PFSK-1 (cell line): ENCODE measurements at regions not wholly inside any gene's neighbourhood (a gene's known extent, or its start where the extent isn't known, plus 50 kb on each side); places are given as distances from the start of the nearest gene placed in this dataset.

Experiments
- FOXP2 ChIP-seq: optimal IDR thresholded peaks from 2 replicates; pipeline ENCODE3; 2011; ENCODE audit warnings: borderline replicate concordance, control low read depth, inconsistent platforms; ENCODE audit not compliant: insufficient read depth; ENCODE audit errors: extremely low read length, extremely low read depth
- POLR2AphosphoS5 ChIP-seq: IDR thresholded peaks from 2 replicates; pipeline ENCODE4 v1.6.1; 2012; ENCODE audit warnings: low read depth, mild to moderate bottlenecking, control low read depth, low read length, moderate library complexity
- REST ChIP-seq, 2 experiments: IDR thresholded peaks; 2 replicates each; pipeline versions ENCODE4 v1.6.1 to v1.8.0; 2011 to 2012; ENCODE audit warnings: low read depth in 2 of 2, low read length in 2 of 2, control low read depth in 1 of 2, inconsistent platforms in 1 of 2, mild to moderate bottlenecking in 1 of 2, moderate library complexity in 1 of 2; ENCODE audit not compliant: insufficient read depth in 1 of 2
- SIN3A ChIP-seq: IDR thresholded peaks from 2 replicates; pipeline ENCODE4 v1.6.1; 2012; ENCODE audit warnings: mild to moderate bottlenecking, low read length, moderate library complexity, borderline replicate concordance; ENCODE audit not compliant: insufficient read depth
- TAF1 ChIP-seq: IDR thresholded peaks from 2 replicates; pipeline ENCODE4 v1.6.1; 2012; ENCODE audit warnings: low read length, control low read depth, borderline replicate concordance; ENCODE audit not compliant: insufficient read depth

DNA sequence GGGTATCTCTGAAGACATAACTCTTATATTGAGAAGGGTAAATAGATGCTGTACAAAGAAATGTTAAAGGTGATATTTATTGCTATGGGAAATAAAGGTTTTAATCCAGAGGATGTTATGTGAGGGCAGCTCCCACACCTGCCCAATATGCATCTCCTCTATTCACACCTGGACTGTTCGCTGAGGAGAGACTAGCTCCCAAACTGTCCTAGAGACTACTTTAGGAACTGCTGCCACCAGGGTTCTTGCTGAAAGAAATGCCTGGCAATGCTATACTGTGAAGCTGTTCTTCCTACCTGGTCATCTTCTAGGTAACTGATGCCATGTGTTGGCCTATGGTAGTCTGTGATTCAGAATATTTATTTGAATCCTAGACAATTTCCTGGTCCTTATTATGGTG, 1421.5 kb upstream of the SPRY2 start:
- no peak for TF ChIP-seq POLR2AphosphoS5
- TF ChIP-seq SIN3A: no peak
- no peak for TF ChIP-seq FOXP2
- TF ChIP-seq TAF1: no peak
- TF ChIP-seq REST (IDR thresholded peaks at IDR 0.05; ENCODE audit: insufficient read depth in 1 of 2, low read depth in 2 of 2, low read length in 2 of 2): no peak

DNA sequence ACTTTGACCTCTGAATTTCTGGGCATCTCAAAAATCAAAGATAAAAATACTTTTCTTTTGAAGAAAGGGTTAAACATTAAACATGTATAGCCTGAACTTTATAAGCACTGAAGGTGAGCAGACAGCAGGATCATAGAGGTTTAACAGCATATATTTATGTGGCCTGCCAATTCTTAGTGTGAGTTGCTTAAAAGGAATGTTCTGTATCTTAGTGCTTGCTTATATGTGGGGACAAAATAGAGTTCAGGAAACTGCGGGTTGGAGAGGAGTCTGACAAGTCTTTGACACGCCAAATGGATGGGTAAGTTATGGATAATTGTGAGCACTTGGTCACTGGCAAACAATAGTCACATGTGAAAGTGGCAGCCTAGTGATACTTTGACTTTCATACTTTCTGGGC, 1419.4 kb upstream of the SPRY2 start:
- TF ChIP-seq TAF1 (no peak), POLR2AphosphoS5 (no peak), SIN3A (no peak), REST (IDR thresholded peaks at IDR 0.05; ENCODE audit: insufficient read depth in 1 of 2, low read depth in 2 of 2, low read length in 2 of 2) (no peak), FOXP2 (no peak)

DNA sequence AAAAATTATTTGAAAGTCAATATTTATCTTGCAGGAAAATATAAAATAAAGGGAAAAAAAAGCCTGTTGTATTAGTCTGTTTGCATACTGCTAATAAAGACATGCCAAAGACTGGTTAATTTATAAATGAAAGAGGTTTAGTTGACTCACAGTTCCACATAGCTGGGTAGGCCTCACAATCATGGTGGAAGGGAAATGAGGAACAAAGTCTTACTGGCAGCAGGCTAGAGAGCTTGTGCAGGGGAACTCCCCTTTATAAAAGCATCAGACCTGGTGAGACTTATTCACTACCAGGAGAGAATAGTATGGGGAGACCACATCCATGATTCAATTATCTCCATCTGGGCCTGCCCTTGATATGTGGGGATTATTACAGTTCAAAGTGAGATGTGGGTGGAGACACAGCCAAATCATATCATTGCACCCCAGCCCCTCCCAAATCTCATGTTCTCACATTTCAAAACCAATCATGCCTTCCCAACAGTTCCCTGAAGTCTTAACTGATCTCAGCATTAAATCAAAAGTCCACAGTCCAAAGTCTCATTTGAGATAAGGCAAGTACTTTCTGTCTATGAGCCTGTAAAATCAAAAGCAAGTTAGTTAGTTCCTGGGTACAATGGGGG, 1416.5 kb upstream of the SPRY2 start:
- TF ChIP-seq REST (IDR thresholded peaks at IDR 0.05; ENCODE audit: insufficient read depth in 1 of 2, low read depth in 2 of 2, low read length in 2 of 2) (no peak), POLR2AphosphoS5 (no peak), TAF1 (no peak), FOXP2 (no peak), SIN3A (no peak)

DNA sequence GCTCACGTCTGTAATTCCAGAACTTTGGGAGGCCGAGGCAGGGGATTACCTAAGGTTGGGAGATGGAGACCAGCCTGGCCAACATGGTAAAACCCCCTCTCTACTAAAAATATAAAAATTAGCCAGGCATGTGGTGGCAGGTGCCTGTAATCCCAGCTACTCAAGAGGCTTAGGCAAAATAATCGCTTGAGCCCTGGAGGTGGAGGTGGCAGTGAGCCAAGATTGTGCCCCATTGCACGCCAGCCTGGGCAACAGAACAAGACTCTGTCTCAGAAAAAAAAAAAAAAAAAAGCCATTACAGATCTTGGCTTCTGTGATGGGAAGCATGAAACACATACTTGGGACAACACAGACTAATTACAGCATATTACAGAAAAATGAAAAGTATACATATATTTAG, 1404.5 kb upstream of the SPRY2 start:
- TF ChIP-seq REST (IDR thresholded peaks at IDR 0.05; ENCODE audit: insufficient read depth in 1 of 2, low read depth in 2 of 2, low read length in 2 of 2) (no peak), POLR2AphosphoS5 (no peak), SIN3A (no peak), TAF1 (no peak), FOXP2 (no peak)

- TF ChIP-seq SIN3A: no peak
- TF ChIP-seq REST (IDR thresholded peaks at IDR 0.05; ENCODE audit: insufficient read depth in 1 of 2, low read depth in 2 of 2, low read length in 2 of 2): no peak
- TF ChIP-seq POLR2AphosphoS5: no peak
These were observed 1397.4 kb upstream of the SPRY2 start for GRCh38 chr13:81738364-81738763.
